HG02571 (cell line): ENCODE measurements at regions not wholly inside any gene's neighbourhood (a gene's known extent, or its start where the extent isn't known, plus 50 kb on each side); places are given as distances from the start of the nearest gene placed in this dataset.

ENCODE experiments used
- ATAC-seq: cut with Tn5 transposase; IDR thresholded peaks from one replicate; pipeline ENCODE4 v1.9.1; 2021; ENCODE audit warnings: mild to moderate bottlenecking, moderate library complexity; ENCODE audit not compliant: unreplicated experiment

DNA sequence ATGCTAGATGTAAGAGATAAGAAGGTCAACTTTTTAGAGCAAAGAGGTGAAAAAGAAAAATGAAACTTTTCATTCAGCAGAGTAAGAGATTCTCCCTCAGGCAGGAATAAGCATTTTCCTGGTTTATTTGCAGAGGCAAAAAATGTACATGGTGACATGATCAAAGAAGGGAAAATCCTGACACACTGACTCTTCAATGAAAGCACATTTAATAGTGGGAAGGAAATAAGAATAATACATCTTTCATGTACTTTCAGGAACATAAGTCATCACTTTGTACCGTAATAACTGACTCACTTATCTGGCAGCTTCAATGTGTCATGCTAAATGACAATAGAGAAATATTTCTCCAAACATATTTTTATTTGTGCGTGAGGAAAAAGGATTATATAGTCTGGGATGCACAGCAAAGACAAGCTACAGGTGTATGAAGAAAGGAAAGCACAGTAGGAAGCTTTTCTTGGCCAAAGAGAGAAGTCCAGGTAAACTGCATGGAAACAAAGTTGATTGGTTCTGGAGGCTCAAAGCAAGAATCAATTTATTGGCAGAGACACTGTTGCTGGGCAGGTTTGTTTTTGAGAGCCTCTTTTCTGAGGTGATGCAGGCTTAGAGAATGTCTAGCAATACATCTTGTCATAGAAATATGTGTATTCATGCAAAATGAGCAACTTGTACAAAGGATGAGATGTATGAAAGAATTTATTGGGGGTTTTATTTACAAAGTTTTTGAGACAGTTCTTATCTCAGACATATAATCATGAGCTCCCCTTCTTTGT, 1409.0 kb downstream of the PLA2G4A start:
- no peak for ATAC-seq

DNA sequence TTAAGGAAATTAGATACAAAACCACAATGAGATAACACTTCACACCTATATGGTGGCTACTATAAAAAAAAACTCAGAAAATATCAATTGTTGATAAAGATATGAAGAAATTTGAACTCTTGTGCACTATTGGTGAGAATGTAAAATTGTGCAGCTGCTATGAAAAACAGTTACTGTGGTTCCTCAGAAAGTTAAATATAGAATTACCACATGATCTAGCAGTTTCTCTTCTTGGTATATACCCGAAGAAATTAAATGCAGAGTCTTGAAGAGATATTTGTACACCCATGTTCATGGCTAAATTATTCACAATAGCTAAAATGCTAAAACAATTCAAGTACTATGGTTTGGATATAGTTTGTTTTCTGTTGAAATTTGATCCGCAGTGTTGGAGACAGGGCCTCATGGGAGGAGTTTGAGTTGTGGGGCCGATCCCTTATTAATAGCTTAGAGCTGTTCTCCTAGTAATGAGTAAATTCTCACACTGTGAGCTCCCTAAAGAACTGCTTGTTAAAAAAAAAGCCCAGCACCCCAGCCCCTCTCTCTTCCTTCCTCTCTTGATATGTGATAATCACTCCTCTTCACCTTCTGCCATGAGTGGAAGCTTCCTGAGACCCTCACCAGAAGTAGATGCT, 1412.1 kb downstream of the PLA2G4A start:
- ATAC-seq, result no peak

DNA sequence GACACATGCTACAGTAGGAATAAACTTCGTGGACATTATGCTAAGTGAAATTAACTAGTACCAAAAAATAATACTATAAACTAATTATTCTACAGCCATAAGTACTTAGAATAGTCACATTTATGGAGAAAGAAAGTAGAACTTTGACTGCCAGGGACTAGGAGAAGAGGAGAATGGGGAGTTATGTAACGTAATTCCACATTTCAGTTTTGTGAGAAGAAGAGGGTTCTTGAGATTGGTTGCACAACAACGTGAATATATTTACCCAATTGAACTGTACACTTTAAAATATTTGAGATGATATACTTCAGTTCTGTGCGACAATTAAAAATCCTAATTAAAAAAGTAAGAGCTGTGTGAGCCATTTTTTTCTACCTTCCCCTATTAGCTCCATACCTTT, 1412.9 kb downstream of the PLA2G4A start:
- no peak for ATAC-seq

DNA sequence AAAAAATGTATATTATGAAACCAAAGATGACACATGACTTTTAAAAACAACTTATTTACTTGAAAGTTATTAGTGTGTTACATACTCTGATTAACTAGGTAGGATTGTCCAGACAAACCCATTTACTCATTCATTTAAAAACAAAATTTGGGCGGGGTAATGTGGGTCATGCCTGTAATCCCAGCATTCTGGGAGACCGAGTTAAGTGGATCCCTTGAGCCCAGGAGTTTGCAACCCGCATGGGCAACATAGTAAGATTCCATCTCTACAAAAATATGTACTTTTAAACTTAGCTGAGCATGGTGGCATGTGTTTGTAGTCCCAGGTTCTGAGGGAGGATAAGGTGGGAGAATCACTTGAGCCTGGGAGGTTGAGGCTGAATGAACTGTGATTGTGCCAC, 1414.7 kb downstream of the PLA2G4A start:
- no peak for ATAC-seq

DNA sequence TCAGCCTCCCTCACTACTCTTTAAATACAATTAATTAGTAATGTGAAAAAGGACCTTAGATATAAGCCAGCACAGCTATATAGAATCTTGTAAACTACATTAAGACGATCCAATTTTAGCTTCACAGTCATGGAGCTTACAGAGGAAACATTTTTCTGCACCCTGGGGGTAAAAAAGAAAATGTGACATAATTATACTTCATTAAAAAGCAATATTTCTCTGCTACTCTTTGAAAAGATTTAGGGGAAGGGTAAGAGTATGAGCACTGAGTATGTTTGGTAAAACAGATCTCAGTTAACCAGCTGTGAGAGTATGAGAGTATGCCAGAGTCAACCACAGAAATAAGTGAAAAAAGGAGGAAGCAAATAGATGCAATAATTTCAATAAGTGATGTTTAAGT, 1415.9 kb downstream of the PLA2G4A start:
- no peak for ATAC-seq

DNA sequence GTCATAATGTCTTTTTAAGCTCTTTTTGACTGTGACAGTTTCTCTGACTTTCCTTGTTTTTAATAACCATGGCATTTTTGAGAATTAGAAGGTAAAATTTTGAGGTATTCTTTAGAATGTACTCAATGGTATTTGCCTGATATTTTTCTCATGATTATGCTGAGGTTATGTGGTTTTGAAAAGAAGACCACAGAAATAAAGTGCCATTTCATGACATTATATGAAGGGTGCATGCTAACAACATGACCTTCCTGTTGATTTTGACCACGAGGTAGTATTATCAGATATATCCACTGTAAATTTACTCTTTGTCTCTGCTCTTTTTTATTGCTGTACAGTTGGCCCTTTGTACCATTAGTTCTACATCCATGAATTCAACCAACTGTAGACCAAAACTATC, 1418.5 kb downstream of the PLA2G4A start:
- no peak for ATAC-seq

DNA sequence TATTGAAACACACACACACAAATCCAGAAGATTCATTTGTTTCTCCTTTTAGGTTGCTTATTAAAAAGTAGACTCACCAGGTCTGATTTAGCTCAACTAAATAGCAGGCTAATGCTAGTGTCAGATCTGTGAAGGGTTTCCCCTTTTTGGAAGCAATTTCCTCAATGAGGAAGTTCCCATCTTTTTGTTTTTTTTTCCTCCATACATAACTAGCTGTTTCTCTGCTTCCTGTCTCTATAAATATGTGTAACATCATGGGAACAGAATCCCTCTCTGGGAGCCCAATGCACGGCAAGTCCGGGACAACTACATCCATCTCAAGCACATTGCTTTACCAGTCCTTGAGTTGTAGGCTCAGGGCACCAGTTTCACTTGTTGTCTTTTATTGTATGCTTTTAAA, 1421.1 kb downstream of the PLA2G4A start:
- ATAC-seq, result no peak

DNA sequence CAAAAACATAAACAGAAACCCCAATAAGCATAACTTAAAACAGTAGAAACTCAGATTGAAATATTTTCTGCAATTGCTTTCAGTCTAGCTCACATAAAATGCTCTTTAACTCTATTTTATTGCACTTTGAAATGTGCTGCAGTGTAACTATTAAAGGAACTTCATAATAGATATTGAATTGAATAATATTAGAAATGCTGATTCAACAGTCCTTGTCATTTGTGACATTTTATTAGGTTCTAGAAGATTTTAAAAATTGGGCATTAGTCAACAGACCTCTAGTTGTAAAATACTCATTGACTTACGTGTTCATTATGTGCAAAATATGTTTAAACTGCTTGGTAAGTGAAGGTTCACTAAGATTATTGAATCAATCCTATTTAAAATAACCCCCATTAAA, 1422.3 kb downstream of the PLA2G4A start:
- no peak for ATAC-seq

DNA sequence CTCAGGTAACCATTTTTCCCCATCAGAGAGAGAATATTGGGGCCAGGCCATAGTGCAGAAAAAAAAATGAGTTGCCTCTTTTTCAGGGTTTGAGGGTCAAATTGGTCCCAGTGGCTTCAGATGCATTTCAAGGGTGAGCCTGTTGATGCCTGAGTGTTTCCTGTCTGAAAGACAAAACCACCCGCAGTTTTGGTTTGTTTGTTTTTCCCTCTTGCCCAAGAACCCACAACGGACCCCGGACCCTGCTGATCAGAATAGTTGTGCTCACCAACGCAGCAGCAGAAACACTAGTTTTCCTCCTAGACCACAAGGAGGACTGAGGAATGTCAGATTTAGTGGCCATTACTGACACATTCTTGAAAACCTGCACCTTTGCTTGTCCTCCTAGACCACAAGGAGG, 1433.1 kb downstream of the PLA2G4A start:
- ATAC-seq, result no peak

DNA sequence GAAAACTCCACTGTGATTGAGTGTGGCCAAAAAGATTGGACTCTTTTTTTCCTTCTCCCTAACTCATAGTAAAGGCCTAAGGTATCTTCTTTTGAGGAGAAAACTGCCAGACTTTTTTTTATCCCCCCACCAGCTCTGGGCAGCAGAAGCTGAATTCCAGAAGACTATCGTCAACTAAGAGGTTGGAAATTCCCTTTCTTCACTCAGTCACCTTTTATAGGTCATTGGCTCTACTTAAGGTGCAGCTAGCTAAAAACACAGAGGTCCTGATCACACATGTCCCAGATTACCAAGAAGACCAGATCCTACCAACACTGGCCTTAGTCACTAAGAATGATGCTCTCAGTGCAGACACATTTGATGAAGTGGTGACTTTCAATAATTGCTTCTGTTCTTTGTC, 1441.2 kb downstream of the PLA2G4A start:
- ATAC-seq, result no peak

DNA sequence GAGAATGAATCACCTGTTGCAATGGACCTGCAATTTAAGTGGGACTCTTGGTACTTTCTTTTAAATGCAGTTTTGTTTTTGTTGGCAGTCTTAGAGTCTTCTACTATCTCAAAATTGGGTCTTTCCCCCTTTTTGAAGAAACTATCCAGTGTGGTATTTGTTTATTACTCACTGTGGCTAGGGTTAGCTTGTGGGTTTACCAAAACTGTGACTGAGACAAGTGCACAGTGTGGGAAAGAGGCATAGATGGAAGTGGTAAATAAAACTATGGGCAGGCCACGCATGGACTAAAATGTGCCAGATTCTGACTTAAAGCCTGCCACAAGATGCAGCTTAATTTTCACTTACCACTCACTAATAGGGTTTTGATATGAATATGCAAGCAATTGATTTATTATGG, 1441.7 kb downstream of the PLA2G4A start:
- no peak for ATAC-seq

DNA sequence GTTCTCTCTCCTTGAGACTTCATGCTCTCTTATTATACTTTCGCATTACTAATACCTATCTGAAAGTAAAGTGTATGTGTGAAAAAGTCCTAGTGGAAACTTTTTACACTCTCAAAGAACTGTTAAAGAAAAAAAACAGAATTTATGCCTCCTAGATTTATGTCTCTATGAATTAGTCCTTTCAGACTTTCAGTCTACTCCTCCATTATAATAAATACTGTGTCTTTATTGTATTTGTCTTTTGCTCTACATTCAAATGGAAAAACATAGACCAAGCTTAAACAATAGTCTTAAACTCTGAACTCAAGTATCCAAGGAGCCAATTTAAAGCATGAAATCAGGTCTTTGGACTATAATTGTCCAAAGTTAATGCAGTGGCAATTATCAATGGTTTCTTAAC, 1449.0 kb downstream of the PLA2G4A start:
- no peak for ATAC-seq

DNA sequence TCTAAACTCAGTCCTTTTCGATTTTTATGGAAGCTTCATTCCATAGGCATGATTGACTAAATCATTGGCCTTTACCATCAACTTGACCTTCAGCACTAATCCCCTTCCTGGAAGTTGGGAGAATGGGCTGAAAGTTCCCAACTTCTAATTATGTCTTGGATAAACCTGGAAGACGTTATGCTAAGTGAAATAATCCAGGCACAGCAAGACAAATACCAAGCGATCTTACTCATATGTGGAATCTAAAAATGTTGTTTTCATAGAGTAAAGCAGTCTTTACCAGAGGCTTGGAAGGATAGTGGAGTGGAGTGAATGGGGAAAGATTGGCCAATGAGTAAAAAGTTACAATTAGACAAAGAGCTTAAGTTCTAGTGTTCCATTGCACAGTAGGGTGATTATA, 1453.2 kb downstream of the PLA2G4A start:
- no peak for ATAC-seq

DNA sequence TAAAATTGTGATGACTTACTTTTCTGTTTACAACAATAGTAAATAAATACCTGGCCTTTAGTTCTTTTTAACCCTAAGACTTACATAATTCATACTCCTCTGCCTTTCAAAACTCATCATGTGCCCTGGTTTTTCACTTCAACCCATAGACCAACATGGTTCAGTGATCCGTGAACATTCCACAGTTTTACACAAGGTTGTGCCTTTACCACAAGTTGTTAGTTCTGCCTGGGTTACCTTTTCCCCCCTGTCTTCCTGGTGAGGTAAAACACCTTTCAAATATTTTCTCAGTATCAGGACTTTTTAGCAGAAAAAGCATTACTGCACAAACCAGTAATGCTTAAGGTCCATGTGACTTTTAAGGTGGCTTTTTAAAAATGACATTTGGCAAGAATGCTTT, 1466.4 kb downstream of the PLA2G4A start:
- ATAC-seq, result no peak

DNA sequence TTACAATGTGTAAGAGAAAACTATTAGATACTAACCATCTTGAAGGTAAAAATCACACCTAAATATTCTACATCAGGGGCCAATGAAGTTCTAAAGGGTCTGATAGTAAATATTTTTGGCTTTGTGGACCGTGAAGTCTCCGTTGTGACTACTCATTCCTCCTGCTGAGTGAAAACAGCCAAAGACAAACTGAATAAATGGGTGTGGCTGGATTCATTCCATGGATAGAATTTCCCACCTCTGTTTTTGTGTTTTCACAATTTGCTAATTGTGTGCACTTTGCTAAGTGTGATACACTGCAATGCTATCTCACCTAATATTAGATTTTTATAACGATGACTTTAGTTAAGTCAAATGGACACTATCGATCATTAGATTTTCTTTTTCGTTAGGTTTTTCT, 1474.0 kb downstream of the PLA2G4A start:
- no peak for ATAC-seq

DNA sequence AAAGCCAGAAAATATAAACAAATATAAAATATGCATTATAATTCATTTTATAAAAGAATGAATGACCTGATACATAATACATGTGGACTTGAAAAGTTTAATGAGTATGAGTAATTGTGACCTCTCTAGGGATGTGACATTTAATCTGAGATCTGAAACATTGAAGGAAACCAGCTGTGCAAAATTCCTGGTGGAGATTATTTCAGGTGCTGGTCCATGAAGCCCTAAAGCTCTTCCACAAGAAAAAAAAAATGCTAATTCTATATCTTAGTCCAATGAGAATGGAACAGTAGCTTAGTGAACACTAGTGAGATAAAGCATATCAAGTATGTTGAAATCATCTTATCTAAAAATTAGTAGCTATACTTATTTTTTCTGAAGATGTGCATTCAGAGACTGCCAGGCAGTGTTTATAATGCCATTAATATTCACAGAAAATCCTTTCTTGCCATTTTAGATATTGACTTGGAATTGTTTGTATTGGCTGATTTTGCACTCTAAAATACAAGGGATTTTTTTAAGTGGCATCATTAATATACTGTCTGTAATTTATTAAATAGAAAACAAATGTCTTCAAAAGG, 1485.9 kb downstream of the PLA2G4A start:
- ATAC-seq, result no peak

DNA sequence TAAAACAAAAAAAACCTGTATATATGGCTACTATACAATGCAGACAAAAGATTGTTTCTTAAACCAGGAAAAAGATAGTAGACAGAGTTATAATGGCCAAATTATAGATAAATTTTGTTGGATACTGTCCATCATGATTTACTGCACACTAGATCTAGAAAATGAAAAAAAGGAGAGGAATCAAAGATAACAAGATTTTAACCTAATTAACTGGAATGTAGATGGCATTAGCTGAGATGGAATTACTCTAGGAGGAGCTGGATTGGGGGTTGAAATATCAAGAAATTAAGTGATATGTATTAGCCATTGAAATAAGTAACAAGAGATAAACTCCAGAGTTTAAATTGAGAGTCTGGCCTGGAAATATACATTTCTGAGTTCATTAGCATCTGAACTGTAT, 1489.1 kb downstream of the PLA2G4A start:
- ATAC-seq, result no peak

DNA sequence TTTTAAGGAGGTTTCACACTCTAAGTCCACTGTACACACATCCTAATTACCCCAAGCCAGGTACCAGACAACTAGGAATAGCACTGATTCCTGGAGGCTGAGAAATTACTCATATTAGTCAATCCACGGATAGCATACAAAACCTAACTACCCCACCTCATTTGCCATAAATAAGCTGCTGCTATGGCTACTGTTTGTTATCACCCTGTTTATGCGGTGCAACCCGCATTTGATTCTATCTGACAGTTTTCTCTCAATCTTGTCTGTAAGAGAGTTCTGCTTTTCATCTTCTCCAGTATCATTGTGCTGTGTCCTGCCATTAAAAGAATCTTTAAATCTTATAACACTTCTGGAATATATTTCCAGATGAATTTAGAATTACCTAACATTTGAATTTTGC, 1496.5 kb downstream of the PLA2G4A start:
- no peak for ATAC-seq

DNA sequence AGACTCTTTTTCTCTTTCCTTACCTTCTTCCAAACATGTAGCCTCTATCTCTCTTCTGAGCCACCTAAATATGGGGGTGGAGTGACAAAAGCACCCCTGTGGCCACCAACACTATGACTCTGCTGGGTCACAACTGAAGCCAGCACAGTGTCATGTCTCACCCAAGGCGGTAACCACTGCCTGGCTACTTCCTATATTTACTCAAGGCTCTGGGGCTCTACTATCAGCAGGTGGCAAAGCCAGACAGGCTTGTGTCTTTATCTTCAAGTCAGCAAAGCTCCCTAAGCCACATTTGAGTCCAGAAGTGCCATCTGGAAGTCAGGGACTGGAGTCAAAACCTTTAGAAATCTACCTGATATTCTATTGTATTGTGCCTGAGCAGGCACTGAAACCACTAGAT, 1515.2 kb downstream of the PLA2G4A start:
- ATAC-seq, result no peak

DNA sequence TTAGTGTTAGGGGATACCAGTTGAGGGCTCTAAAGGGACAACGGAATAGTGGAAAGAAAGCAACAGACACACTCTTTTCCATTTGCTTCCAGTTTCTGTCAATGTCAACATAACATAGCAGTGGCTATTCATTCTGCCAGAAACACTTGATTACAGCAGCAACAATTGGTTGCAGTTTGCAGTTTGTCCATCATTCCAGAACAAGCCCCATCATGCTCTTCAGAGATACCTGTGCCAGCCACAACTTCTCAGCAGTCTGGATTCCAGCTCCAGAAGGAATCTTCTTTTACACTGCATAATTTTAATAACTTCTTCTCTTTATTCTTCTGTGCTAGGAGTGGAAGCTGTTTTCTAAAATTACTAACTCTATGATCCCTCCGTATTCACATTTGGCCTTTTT, 1521.4 kb downstream of the PLA2G4A start:
- ATAC-seq, result no peak

DNA sequence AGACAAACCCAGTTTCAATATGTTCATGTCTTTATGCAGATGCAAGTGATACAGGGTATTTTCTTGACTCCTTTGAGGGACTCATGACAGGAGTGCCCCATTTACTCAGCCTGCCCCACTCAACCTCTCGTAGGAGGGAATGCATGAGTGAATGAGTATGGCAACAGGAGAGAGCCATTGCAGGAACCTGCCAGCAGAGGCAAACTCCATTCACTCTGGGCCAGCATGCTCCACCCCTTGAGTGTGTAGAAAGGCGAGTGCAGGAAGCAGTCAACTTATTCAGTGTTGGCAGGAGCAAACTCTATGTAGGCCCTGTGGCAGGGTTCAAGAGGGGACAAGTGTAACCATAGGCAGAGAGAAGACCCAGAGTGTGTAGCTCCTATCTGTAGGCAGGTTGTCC, 1526.3 kb downstream of the PLA2G4A start:
- ATAC-seq, result no peak

DNA sequence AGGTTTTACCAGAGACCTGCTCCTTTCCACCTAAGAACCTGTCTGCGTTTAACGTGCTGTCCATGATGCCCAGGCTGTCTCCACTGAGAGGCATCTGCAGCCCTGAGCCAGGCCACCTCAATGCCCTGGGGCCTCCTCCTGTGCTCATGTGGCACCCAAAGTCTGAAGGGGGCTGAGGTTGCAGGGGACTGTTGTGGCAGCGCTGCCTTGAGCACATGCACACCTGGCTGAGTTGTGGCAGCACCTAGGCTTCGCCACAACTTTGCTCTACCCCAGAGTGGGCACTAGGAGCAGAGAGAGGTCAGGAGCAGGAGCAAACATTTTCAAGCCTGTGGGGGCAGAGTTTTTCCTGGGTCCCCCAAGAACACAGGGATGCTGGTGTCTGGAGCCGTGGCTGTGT, 1527.1 kb downstream of the PLA2G4A start:
- no peak for ATAC-seq
